KOPT-K1 (cell line): ENCODE measurements at regions not wholly inside any gene's neighbourhood (a gene's known extent, or its start where the extent isn't known, plus 50 kb on each side); places are given as distances from the start of the nearest gene placed in this dataset.
"Not testable (repeated sequence)": the region's sequence is repeated elsewhere in the genome, so short reads cannot be mapped to it uniquely, and the experiment has no call there.

Experiments
- H3K27ac ChIP-seq: fragments of 200-600 bp; sonication (generic); 2 replicates; pipeline ENCODE4 v1.5.1; 2016; ENCODE audit warnings: antibody characterized with exemption, mild to moderate bottlenecking, low read depth, low read length; ENCODE audit not compliant: poor library complexity, severe bottlenecking
- H3K36me3 ChIP-seq: fragments of 200-600 bp; sonication (generic); 2 replicates; pipeline ENCODE4 v1.5.1; 2017; ENCODE audit warnings: antibody characterized with exemption, mild to moderate bottlenecking, low read length, moderate library complexity; ENCODE audit not compliant: insufficient read depth
- H3K9me3 ChIP-seq: fragments of 200-600 bp; sonication (generic); 2 replicates; pipeline ENCODE4 v1.5.1; 2017; ENCODE audit warnings: antibody characterized with exemption, low read length, mild to moderate bottlenecking; ENCODE audit not compliant: insufficient read depth, poor library complexity, severe bottlenecking

- H3K9me3 ChIP-seq: no peaks in the 10 kb centered on the region
- no peak overlapping the region for H3K27ac ChIP-seq
- peaks cover 36% of the 10 kb centered on the region for H3K36me3 ChIP-seq
These were observed 321.5 kb downstream of the SATB1 start for GRCh38 chr3:18103591-18103990.

- Histone ChIP-seq H3K9me3 (peaks cover 21% of the 10 kb centered on the region), H3K36me3 (peaks cover 54% of the 10 kb centered on the region), H3K27ac (peak overlapping the region; percentile 63)
These were observed 325.0 kb downstream of the SATB1 start for GRCh38 chr3:18100121-18100520.

- peaks cover 24% of the 10 kb centered on the region for H3K9me3 ChIP-seq
- peaks cover 54% of the 10 kb centered on the region for H3K36me3 ChIP-seq
- H3K27ac ChIP-seq: peak overlapping the region; percentile 63
These were observed 325.5 kb downstream of the SATB1 start for GRCh38 chr3:18099611-18100010.

- Histone ChIP-seq H3K36me3 (peaks cover 54% of the 10 kb centered on the region), H3K27ac (peak overlapping the region; percentile 63), H3K9me3 (peaks cover 29% of the 10 kb centered on the region)
These were observed 326.1 kb downstream of the SATB1 start for GRCh38 chr3:18098960-18099587.

DNA sequence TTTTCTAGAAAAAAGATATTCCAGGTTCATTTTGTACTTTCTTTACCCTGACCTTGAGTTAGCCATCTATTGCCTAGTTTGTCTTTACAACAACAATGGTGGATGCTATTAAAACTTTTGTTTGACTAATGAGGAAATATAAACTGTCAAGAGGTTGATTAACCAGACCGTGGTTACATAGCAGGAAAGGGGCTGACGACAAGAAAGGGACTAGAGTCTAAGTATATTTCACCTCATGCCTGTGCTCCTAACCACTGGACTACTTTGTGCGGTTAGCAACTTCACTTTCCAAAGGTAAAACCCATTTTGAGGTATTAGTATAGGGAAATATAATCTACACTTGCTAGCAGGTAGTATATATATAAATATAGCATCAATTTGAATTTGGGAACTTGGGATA lies 327.1 kb downstream of the SATB1 start:
- Histone ChIP-seq H3K9me3 (peaks cover 38% of the 10 kb centered on the region), H3K27ac (peak overlapping the region; percentile 36), H3K36me3 (peaks cover 55% of the 10 kb centered on the region)

DNA sequence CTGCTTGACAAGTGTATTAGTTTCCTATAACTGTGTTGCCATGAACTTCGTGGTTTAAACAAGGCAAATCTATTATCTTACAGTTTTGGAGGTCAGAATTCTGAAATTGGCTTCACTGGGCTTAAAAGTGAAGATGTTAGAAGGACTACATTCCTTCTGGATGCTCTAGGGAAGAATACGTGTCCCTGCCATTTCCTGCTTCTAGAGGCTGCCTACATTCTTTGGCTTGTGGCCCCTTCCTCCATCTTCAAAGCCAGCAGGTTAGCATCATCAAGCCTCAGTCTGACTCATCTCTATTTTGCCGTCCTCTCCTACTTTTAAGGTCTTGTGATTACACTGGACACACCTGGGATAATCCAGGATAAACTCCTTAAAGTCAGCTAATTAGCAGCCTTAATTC lies 327.7 kb downstream of the SATB1 start:
- Histone ChIP-seq H3K9me3 (peaks cover 38% of the 10 kb centered on the region), H3K27ac (peak overlapping the region; percentile 36), H3K36me3 (peaks cover 60% of the 10 kb centered on the region)

GRCh38 chr3:18092726-18093125 lies 332.4 kb downstream of the SATB1 start:
- H3K36me3 ChIP-seq: peaks cover 56% of the 10 kb centered on the region
- no peak overlapping the region for H3K27ac ChIP-seq
- H3K9me3 ChIP-seq: peaks cover 36% of the 10 kb centered on the region

- peaks cover 35% of the 10 kb centered on the region for H3K36me3 ChIP-seq
- peak overlapping the region; percentile 95 for H3K27ac ChIP-seq
- peaks cover 16% of the 10 kb centered on the region for H3K9me3 ChIP-seq
These were observed 334.8 kb downstream of the SATB1 start for GRCh38 chr3:18090377-18090776.

GRCh38 chr3:18087988-18088387 lies 337.2 kb downstream of the SATB1 start:
- Histone ChIP-seq H3K9me3 (no peaks in the 10 kb centered on the region), H3K27ac (peak overlapping the region; percentile 95), H3K36me3 (peaks cover 26% of the 10 kb centered on the region; the same call in 1 of the 2 replicates)

DNA sequence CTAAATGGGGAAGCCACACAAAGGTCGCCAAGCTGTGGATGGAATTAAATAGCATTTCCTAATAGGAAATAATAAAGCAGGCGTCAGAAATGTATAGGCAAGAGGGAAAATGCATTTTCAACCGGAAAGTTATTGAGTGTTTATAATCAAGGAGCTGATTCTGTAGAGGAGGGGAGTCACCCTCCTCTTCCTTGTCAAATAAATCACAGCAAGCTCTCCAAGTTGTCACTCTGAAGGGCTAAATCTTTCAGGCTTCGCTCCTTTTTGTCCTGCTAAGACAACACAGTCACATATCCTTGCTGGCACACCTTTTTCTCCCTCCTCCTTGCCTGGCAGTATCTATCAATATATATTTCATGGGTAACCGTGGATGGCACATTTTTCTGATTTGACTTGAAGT lies 338.4 kb downstream of the SATB1 start:
- H3K27ac ChIP-seq: peak overlapping the region; percentile 95
- H3K36me3 ChIP-seq: peaks cover 17% of the 10 kb centered on the region; the same call in 1 of the 2 replicates
- no peaks in the 10 kb centered on the region for H3K9me3 ChIP-seq

DNA sequence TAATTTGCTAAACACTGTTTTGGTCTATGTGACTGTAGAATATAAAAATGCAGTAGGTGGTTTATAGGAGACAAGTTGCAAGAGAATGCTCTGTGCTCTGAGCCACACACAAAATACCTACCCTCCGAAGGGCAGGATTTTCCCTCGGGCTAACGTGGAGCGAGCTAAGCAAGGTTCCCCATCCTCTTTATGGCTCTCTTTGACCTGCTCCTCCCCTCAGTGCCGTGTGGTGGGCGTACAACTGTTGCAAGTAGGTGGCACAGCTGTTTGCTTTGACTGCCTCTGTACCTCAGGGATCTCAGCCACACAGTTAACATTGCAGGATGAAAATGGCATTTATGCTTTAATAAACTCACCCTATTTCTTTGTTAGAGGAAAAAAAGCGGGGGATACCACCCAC lies 339.1 kb downstream of the SATB1 start:
- Histone ChIP-seq H3K27ac (peak overlapping the region; percentile 95), H3K36me3 (peaks cover 22% of the 10 kb centered on the region; the same call in 1 of the 2 replicates), H3K9me3 (no peaks in the 10 kb centered on the region)

DNA sequence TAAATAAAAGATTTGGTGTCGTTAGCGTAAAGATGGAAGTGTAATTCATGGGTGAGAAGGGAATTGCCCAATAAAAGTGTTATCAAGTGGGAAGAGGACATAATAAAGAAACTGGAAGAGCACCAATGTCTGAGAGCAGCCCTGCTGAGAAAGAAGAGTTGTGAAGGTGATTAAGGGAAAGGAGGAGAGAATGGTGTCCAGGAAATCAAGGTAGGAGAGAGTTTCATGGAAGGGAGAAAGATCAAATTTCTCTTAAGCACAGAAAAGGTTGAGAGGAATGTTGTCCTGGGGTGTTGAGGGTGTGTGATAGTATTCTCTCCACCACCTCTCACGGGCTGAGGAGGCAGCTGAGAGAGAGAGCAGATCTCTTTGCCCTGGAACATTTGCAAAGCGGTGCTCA lies 339.7 kb downstream of the SATB1 start:
- Histone ChIP-seq H3K27ac (peak overlapping the region; percentile 95), H3K36me3 (peaks cover 22% of the 10 kb centered on the region; the same call in 1 of the 2 replicates)

GRCh38 chr3:18083273-18083590 lies 340.8 kb upstream of the TBC1D5 start:
- H3K27ac ChIP-seq: peak overlapping the region; percentile 67
- not testable (repeated sequence) for H3K9me3 ChIP-seq
- H3K36me3 ChIP-seq: peaks cover 20% of the 10 kb centered on the region; the same call in 1 of the 2 replicates

More for the DNA sequence above, 339.7 kb downstream of the SATB1 start:
- no peaks in the 10 kb centered on the region for H3K9me3 ChIP-seq

DNA sequence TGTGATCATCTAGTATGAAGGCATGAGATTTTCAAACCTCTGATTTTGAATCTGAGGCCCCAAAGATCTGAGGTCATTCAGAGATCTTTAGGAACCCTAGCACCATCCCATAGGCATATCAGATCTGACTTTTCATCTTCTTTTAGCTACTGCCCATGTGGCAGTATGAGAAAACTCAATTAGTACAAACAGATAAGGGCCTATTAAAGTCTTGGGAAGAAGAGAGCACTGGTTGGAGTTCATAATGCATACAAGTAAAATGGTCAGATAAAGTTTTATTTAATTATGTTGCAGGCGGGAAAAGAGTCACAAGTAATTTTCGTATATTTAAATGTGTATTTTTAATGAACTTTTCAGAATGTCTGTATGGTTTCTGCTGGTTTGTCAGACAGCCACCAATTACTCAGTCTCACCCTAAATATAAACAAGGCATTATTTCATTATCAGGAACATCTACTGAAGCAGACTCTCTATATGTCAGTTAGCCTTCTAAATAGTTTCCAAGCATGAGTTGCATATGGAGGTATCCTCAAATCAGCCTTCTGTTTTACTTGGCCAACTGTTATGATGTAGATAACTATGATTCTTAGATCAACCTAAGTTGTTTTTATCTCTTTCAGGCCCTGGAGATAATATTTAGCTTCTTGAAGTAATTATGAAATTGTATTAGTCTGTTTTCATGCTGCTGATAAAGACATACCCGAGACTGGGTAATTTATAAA lies 340.3 kb upstream of the TBC1D5 start:
- peak overlapping the region; percentile 67 for H3K27ac ChIP-seq

DNA sequence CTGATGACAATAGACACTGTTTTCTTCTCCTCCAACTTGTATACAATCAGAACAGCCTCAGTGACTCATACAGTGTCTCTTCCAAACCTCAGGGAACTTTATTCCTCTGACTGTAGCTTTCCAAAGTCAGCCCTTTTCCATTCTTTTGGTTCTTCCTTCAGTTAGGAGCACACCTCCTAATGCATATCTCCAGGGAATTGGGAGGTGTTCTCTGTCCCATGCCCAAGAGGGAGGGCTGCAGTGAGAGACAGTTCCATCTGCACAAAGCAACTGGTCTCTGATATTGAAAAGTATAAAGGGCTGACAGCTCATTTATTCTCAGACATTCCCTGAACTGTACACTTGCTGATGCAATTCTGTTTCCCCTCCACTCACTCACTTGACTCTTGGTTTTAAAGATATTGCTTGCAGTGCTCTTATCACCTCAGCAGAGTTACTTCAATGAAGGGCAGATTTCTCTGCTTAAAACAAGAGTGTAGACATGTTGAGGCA lies 337.8 kb upstream of the TBC1D5 start:
- H3K9me3 ChIP-seq: no peaks in the 10 kb centered on the region
- H3K27ac ChIP-seq: peak overlapping the region; percentile 67
- H3K36me3 ChIP-seq: peaks cover 20% of the 10 kb centered on the region; the same call in 1 of the 2 replicates

More for the DNA sequence above, 340.3 kb upstream of the TBC1D5 start:
- Histone ChIP-seq H3K36me3 (peaks cover 20% of the 10 kb centered on the region; the same call in 1 of the 2 replicates), H3K9me3 (no peaks in the 10 kb centered on the region)
